ENCODE measurements at regions not wholly inside any gene's neighbourhood (a gene's known extent, or its start where the extent isn't known, plus 50 kb on each side); places are given as distances from the start of the nearest gene placed in this dataset.
"Not testable (repeated sequence)": the region's sequence is repeated elsewhere in the genome, so short reads cannot be mapped to it uniquely, and the experiment has no call there.

DNA sequence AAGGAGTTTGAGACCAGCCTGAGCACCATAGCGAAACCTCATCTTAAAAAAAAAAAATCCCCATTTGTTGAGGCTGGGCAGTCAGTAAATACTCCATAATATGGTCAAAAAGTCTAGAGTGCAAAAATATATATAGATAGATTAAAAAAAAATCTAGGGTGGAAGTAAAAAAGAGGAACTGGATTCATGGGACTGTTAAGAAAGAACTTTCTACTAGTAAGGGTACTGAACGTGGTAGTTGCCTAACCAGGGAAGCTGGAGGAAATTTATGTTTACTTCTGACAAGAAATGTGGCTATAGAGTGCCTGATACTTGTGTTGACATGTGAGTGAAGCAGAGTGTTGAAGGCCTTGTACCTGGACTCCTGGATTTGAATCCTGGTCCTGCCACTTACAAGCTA, 265.9 kb upstream of the FAM78B start:
- no peak for DNase-seq
- H3K36me3 ChIP-seq, result no peaks in the 10 kb centered on the region
- no peaks in the 10 kb centered on the region for H3K27me3 ChIP-seq
- H3K9me3 ChIP-seq, result no peaks in the 10 kb centered on the region
- no peak overlapping the region for H3K4me3 ChIP-seq

DNA sequence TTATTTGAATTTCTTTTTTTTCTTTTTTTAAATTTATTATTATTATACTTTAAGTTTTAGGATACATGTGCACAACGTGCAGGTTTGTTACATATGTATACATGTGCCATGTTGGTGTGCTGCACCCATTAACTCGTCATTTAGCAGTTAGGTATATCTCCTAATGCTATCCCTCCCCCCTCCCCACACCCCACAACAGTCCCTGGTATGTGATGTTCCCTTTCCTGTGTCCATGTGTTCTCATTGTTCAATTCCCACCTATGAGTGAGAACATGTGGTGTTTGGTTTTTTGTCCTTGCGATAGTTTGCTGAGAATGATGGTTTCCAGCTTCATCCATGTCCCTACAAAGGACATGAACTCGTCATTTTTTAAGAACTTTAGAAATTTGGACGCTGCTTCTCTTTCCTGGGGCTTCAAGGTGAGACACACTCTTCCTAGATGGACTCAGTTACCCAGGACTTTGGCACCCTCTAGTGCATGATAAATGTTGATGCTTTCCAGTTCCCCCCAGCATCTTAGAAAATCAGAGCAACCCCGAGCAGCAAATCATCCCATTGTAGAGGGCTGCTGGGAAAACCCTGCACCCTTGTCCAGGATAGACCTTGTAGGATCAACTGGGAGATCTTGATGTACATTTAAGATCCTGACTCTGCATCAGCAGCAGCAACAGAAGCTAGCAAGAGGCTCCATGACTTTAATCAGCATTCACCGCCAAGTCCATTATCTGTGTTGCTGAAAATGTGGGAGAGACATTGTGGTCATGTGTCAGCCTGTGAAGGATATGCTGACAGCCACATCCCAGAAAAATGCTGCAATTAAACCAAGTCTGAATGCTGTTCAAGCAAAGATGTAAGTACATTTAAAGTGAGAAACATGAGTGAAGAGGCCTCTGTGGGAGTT, 266.9 kb upstream of the FAM78B start:
- H3K4me3 ChIP-seq, H3K27me3 ChIP-seq, H3K36me3 ChIP-seq, DNase-seq, H3K9me3 ChIP-seq: not testable (repeated sequence)

DNA sequence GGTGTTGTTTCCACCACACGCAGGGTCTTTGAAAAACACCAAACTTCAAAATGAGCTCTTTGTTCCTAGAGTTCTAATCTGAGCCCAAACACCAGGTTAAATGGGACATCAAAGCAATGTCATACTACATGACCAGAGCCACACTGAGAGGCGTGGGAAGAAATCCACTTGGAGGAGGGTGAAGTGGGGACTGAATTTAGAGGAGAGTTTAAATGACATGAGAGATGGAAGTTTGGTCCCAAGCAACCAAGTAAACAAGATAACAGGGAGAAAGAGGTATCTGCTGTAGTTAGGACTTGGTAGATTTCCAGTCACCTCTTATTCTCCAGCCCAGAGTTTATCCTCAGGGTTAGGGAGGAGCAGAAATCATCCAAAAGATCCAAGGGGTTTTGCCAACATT, 290.9 kb upstream of the FAM78B start:
- Histone ChIP-seq H3K36me3 (no peaks in the 10 kb centered on the region), H3K9me3 (no peaks in the 10 kb centered on the region), H3K4me3 (no peak overlapping the region), H3K27me3 (no peaks in the 10 kb centered on the region)
- no peak for DNase-seq

DNA sequence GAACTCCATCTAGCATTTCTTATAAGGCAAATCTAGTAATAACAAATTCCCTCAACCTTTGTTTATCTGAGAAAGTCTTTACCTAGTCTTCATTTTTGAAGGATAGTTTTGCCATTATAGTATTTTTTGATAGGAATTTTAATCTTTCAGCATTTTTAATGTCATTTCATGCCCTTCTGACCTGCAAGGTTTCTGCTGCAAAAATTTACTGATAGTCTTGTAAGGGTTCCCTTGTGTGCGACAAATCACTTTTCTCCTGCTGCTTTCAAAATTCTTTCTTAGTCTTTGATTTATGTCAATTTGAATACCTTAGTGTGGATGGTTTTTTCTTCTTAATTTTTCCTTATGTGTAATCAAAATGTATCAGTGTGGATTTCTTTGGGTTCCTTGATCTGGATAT, 297.5 kb upstream of the FAM78B start:
- Histone ChIP-seq H3K4me3 (no peak overlapping the region), H3K27me3 (no peaks in the 10 kb centered on the region), H3K36me3 (no peaks in the 10 kb centered on the region), H3K9me3 (peaks cover 4% of the 10 kb centered on the region; the same call in 1 of the 2 replicates)
- DNase-seq, result no peak

DNA sequence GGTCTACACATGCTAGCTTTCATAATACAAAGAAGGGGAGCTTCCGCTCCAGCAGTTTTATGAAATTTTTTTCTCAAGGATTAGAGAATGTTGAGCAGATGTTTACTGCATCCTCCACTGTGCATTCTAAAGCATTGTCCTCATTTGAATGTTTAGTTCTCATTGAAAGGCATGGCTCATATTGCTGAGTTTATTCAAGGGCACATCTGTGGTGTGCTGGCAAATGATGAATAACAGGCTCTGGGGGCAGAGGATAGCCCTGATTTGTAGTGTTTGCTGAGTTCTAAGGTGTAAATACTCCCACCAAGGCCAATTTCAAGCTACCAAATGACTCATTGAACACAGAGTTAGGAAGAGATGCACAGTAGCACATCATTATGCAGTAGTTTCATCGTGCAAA, 303.2 kb upstream of the FAM78B start:
- H3K36me3 ChIP-seq, result no peaks in the 10 kb centered on the region
- no peaks in the 10 kb centered on the region; the same call in 1 of the 2 replicates for H3K27me3 ChIP-seq
- H3K4me3 ChIP-seq, result no peak overlapping the region
- DNase-seq, result no peak
- no peaks in the 10 kb centered on the region; the same call in 1 of the 2 replicates for H3K9me3 ChIP-seq

DNA sequence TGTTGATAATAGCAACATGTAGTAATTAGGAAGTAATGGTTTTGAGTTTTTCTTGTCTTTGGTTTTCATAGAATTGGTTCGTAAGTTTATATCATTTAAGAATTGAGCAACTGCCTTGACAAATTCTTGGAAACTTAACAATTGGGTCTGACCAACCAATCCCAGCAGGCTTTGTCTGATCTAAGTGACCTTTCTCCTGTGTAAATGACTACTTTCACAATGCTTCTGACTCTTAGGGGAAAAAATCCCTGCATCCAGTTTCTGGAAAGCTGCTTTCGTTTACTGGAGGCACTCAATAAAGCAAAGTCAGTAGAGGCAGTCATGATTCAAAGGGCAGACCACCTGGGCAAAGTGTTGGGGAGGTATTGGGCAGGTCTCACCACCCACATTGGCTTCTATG, 303.6 kb upstream of the FAM78B start:
- DNase-seq, result no peak
- Histone ChIP-seq H3K36me3 (no peaks in the 10 kb centered on the region), H3K9me3 (no peaks in the 10 kb centered on the region; the same call in 1 of the 2 replicates), H3K4me3 (no peak overlapping the region), H3K27me3 (no peaks in the 10 kb centered on the region; the same call in 1 of the 2 replicates)

DNA sequence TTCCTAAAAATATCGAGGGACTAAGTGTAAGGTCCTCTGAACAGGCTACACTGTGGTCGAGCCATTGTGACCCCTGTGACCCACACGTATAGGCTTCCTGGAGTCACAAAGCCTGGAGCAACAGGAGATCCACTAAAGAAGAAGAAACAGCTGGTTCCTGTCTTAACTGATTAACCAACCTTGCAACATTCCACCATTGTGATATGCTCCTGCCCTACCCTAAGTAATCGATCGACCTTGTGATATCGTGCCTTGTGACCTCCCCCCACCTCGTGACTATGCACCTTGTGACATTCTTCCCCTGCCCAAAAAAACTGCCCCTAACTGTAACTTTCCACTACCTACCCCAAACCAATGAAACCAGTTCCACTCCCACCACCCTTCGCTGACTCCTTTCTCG, 304.6 kb upstream of the FAM78B start:
- H3K4me3 ChIP-seq, result no peak overlapping the region
- H3K9me3 ChIP-seq, result no peaks in the 10 kb centered on the region; the same call in 1 of the 2 replicates
- H3K36me3 ChIP-seq, result no peaks in the 10 kb centered on the region
- no peaks in the 10 kb centered on the region; the same call in 1 of the 2 replicates for H3K27me3 ChIP-seq
- DNase-seq, result no peak

DNA sequence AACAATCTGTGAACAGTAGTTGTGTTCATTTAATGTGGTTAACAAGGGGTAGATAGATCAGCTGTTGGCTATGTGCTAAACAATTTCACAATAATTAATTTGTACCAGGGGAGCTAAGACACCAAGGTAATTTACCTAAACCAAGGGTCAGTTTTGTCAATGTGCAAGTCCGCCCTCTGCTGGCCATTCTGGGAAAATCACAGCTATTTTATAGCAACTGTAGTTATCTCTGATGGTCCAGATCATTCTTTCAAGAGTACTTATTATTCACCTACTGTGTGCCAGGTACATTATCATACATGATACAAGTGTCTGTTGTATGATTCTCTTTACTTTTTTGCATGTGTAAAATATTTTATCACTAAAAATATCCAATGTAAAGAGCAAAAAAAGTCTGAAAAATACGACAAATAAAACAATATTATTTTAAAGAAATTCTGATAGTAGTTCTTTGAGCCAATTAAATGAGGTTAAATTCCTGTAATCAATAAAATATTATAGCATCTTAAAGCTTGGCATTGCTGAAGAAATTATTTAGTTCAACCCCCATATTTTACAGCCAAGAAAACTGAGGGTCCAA, 312.3 kb upstream of the FAM78B start:
- Histone ChIP-seq H3K4me3 (no peak overlapping the region), H3K36me3 (no peaks in the 10 kb centered on the region), H3K27me3 (no peaks in the 10 kb centered on the region; the same call in none of the 2 replicates), H3K9me3 (no peaks in the 10 kb centered on the region)
- DNase-seq, result peak; percentile 15

DNA sequence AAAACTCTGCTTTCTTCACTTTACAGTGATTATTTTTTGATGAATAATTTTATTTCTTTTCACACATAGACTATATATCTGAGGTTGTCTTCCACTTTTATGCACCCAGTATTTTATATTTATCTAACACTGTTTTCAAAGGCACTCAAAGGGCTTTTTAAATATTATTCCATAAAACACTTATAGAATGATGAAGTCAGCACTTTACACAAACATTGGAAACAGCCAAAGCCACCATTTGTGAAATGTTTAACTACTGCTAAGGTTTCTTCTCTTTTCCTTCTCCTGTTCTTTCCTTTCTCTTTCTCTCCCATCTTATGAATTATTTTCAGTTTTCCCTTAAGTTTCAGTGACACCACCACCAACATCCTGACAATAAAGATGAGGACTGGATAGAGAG, 317.7 kb upstream of the FAM78B start:
- Histone ChIP-seq H3K4me3 (no peak overlapping the region), H3K36me3 (no peaks in the 10 kb centered on the region), H3K9me3 (no peaks in the 10 kb centered on the region), H3K27me3 (no peaks in the 10 kb centered on the region)
- no peak for DNase-seq

DNA sequence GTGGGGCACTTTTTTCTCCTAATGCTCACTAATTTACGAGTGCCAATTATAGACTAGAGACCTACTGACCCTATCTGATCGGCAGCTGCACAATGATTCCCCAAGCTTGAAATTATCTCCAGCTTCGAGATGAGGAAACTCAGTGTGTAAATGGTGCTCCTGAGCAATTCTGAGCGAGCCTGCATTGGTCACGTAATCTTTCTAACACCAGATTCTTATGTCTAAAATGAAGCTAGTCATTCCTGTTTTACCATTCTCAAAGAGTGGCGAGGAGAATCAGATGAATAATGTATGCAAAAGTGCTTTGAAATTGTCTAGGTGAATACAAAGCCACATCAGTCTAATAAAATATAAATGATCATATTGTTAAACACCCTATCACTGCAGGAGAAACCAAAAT, 318.1 kb upstream of the FAM78B start:
- H3K9me3 ChIP-seq, result no peaks in the 10 kb centered on the region
- H3K4me3 ChIP-seq, result no peak overlapping the region
- no peaks in the 10 kb centered on the region for H3K27me3 ChIP-seq
- DNase-seq, result no peak
- no peaks in the 10 kb centered on the region for H3K36me3 ChIP-seq

DNA sequence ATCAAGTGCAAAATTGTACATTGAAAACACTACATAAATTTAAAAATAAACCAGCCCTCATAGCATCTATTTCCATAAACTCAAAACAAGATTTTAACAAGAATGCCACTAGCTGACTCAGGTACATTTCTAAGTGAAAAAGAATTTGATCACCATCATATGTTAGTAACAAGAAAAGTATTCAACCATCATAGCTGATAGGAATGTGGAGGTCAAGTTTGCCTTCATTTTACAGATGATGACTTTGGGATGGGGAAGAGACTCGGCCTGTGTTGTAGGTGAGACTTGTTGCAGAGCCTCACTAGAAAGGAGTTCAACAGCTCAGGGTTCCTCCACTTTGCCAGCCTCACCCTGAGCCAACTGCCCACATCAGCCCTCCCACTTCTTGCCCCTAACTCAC, 318.8 kb upstream of the FAM78B start:
- no peaks in the 10 kb centered on the region for H3K36me3 ChIP-seq
- no peaks in the 10 kb centered on the region for H3K9me3 ChIP-seq
- no peaks in the 10 kb centered on the region for H3K27me3 ChIP-seq
- H3K4me3 ChIP-seq, result no peak overlapping the region
- DNase-seq, result no peak

DNA sequence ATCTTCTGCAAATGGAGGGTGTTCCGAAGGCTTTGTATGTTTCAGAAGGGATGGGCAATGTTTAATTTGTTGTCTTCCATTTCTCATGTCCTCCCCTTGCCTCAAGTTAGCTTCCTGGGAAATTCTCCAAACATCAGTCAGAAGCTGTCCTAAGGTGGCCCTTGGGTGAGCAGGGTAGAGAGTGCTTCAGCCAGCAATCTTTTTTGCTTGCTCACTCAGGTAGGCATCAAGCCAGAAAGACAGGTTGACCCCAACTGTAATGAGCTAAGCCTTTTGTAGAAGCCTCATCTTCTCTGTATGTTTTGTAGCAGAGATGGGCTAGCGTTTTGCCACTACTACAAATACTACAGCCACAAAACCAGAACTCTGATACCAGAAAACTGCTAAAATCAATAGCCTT, 321.5 kb upstream of the FAM78B start:
- Histone ChIP-seq H3K36me3 (no peaks in the 10 kb centered on the region), H3K4me3 (no peak overlapping the region), H3K9me3 (no peaks in the 10 kb centered on the region), H3K27me3 (no peaks in the 10 kb centered on the region)
- no peak for DNase-seq

DNA sequence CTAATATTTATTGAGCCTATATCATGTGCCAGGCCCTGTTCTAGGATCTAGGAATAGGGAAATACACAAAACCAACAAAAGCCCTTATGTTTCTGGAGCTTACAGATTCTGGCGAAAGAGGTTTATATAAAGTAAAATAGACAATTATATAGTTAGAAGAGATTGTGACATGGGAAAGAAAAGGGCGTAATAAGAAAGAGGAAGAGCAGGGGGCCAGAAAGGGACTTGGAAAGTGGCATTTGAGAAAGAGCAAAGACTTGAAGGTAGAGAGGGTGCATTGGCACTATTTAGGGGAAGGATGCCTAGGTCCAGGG, 322.5 kb upstream of the FAM78B start:
- Histone ChIP-seq H3K9me3 (no peaks in the 10 kb centered on the region), H3K36me3 (no peaks in the 10 kb centered on the region), H3K4me3 (no peak overlapping the region), H3K27me3 (no peaks in the 10 kb centered on the region)
- DNase-seq, result no peak

DNA sequence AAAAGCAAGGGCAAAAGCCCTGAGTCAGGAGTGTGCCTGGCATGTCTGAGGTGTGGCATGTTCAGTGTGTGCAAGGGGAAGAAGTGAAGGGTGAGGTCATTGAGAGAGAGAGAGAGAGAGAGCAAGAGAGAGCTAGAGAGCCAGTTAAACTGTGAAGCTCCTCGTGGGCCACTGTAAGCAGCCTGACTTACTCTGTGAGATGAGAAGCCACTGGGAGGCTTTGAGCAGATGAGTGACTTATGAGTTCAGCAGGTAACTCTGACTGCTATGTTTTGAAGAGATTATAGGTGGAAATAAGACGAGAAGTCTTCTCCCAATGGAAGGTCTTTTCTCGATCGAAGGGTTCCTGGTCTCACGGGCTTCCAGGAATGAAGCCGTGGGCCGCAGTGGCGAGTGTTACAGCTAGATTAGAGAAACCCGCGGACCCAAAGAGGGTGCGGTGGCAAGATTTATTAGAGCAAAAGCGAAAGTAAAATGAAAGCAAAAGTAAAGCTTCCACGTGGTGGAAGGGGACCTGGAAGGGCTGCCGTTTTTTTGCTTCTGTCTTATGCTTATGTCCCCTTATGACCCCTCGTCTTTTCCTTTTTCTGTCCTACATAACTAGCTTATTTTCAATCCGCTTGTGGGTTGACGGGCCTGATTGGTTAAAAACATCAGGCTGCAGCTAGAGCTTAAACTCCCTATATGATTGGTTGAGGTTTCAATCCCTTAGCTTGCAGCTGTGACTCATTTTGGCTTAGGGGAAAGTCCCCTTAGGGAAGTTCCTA, 323.1 kb upstream of the FAM78B start:
- Histone ChIP-seq H3K4me3 (peak overlapping the region; percentile 38), H3K27me3 (no peaks in the 10 kb centered on the region), H3K9me3 (no peaks in the 10 kb centered on the region), H3K36me3 (no peaks in the 10 kb centered on the region)
- peak; percentile 52 for DNase-seq

DNA sequence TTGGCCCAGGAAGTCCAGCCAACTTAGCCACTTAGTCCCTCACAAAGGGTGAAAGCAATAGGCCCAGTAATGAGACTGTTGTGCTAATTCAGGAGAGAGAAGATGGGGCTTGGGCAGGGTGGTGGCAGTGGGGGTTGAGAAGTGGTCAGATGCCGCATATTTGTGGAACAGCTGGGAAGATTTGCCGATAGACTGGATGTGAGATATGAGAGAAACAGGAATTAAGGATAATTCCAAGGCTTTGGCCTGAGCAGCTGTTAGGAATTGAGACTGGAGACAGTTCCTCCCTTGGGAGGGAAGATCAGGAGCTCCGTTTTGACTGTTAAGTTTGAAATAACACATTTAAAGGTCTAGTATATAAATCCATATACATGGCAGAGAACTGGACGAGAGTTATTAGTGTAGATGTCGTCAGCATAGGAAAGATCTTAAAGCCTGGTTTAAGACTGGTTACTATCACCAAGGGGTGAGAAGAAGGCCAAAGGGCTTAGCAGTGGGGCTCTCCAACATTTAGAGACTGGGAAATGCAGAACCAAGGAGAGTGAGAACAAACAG, 323.7 kb upstream of the FAM78B start:
- DNase-seq, result no peak
- peak overlapping the region; percentile 38; the same call in 1 of the 2 replicates for H3K4me3 ChIP-seq

DNA sequence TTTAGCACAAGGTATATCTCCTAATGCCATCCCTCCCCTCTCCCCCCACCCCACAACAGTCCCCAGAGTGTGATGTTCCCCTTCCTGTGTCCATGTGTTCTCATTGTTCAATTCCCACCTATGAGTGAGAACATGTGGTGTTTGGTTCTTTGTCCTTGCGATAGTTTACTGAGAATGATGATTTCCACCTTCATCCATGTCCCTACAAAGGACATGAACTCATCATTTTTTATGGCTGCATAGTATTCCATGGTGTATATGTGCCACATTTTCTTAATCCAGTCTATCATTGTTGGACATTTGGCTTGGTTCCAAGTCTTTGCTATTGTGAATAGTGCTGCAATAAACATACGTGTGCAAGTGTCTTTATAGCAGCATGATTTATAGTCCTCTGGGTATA, 327.0 kb upstream of the FAM78B start:
- H3K9me3 ChIP-seq, H3K4me3 ChIP-seq, DNase-seq, H3K27me3 ChIP-seq, H3K36me3 ChIP-seq: not testable (repeated sequence)

More for the DNA sequence above, 323.7 kb upstream of the FAM78B start:
- Histone ChIP-seq H3K9me3 (no peaks in the 10 kb centered on the region), H3K36me3 (no peaks in the 10 kb centered on the region), H3K27me3 (no peaks in the 10 kb centered on the region)

DNA sequence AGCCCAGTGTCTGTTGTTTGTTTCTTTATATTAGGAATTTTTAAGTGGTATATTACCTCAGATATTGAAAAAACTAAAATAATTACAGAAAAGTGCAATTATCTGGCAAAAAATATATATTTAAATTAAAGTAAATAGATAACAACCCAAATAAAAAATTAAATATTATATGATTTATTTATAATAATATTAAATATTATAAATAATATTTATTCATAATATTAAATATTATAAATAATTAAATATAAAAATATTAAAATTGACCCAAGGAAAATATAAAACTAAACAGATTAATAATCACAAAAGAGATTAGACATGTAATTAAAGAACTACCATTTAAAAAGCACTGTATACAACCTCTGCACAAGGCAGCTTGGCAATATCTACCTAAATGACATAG, 331.9 kb upstream of the POGK start:
- Histone ChIP-seq H3K9me3 (no peaks in the 10 kb centered on the region), H3K4me3 (no peak overlapping the region), H3K27me3 (no peaks in the 10 kb centered on the region), H3K36me3 (no peaks in the 10 kb centered on the region)
- DNase-seq, result no peak
